ENCODE measurements at regions not wholly inside any gene's neighbourhood (a gene's known extent, or its start where the extent isn't known, plus 50 kb on each side); places are given as distances from the start of the nearest gene placed in this dataset.

DNA sequence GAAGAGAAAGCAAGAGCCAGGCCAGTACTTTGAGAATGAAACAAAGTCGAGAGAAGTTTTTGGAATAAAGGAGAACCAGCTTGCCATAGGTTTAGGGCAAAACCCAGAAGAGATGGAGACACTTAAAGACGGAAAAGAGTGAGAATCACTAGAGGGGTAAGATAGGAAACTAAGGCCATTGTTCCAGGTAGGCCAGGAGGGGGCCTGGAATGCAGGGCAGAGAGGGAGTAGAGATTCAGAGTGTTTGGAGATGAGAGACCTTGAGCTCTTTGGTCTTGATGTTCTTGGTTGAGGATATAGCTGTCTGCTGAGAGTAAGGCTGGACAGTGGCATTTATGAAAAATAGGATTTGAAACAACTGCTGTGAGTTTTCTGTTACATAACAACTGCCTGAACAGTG is 263.3 kb upstream of the POU2AF2 start:
- no peak for DNase-seq (ENCODE audit: low spot score)

DNA sequence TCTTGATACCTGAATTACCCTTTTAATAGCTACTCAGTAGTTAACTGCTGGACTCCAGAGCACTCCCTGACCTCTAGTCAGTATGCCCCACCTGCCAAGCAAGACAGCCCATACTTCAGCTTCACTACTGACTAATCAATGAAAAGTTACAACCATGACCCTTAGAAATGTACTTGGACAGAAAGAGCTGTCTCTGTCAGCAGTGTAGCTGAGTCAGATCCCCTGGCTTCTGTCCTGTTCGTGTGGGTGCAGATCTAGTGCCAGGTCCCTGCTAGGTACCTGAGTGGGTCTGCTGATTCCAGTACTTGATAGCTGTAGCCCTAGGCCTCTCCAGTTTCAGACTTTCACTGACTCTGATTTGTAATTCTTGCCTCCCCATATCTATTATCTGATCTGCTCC is 265.8 kb upstream of the POU2AF2 start:
- DNase-seq (ENCODE audit: low spot score), result no peak

DNA sequence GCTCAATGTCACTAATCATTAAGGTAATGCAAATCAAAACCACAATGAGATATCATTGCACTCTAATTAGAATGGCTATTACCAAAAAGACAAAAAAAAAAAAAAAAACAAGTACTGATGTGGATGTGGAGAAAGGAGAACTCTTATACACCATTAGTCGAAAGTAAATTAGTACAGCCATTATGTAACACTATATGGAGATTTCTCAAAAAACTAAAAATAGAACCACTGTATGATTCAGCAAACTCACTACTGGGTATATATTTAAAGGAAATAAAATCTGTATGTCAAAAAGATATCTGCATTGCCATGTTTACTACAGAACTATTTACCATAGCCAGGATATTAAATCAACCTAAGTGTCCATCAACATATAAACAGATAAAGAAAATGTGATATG is 265.4 kb upstream of the ARHGAP20 start:
- DNase-seq (ENCODE audit: low spot score), result no peak

DNA sequence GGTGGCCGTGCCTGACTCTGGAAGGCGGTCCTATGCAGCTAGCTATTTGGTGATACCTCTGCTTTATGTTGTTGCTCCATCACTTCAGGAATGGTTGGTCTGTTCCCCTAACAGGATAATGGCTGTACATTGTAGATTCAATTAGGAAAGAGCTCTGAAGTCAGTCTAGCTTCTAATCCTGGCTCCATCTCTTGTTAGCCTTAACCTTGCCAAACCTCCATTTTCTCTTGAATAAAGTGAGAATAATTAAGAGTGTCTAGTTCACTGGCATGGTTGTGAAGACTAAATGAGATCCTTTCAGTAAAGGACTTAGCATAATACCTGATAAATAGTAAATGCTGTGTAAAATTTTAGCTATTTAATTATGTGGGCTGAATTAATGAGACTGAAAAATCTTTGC is 262.5 kb upstream of the ARHGAP20 start:
- DNase-seq (ENCODE audit: low spot score), result no peak

DNA sequence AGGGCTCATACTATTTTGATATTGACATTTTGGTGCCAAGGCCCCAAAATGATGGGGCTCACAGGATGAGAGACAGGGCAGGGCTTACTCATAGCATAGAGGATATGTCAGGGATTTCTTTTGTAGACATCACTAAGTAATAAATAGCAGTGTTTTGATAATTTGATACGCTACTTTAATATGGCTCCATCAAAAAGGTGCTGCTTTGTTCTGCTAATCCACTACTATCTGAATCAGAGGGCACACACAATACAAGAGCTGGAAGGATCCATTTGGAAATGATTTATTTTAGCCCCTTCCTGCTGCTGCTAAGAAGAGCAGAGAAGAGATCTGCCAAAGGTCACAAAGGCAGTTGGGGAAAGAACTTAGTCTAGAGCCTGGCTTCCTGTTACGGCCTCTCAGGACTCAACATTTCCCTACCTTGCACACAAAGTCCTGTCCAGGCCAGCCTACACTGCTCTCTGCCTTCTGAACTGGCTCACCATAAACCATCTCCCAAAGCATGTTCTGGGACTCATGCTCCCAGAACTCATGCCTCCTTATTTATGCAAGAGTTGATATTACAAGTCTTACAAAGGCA is 261.3 kb upstream of the ARHGAP20 start:
- DNase-seq (ENCODE audit: low spot score), result no peak

DNA sequence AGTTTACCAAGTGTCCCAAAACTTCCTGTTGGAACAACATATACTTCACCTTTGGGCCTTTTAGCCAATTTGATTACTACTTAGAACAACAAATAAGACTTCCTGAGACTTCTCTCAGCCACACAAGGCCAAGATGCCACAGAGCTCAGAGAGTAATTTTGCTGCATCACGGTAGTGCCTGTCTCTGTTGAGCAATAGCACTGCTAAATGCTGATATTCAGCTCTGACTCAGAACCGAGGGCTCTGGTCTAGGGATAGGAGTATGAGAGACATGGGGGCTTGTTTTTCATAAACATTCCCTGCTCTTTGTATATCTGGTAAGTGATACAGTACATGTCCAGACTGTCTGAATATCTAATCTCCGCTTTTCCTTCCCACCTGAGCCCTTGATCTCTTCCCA is 260.4 kb upstream of the ARHGAP20 start:
- DNase-seq (ENCODE audit: low spot score), result peak; percentile 38

DNA sequence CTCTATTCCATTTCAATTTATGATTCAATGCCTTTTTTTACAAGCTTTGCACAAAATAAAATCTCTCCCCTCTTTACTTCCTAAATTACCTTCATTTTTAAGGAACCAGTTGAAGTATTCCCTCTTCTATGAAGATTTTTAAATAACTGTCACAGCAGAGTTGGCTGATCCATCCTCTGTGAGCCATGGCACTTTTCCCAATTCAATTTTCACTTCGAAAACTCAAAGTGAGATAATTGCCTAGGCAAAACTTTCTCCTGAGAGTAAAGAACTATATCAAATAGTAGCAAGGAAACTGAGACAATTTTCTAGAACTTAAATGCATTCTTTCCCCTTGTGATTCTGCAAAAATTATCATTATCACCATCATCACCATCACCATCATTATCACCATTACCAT is 259.9 kb upstream of the ARHGAP20 start:
- DNase-seq (ENCODE audit: low spot score), result no peak

DNA sequence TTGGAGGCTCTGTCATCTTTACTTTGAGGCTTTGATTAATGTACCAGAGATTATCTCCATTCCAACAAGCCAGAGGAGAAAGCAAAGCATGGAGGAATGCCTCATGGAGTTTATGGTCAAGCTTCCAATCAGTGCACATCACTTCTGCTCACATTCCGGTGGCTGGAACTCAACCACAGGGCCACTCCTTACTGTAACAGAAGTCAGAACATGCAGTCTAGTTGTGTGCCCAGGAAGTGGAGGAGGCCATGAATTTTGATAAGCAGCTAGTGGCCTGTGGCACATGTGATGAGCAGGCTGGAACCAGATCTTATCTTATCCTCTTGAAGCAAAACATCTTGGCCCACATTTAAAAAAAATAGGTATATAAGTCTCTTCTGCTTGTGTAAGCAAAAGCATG is 258.9 kb upstream of the ARHGAP20 start:
- DNase-seq (ENCODE audit: low spot score), result peak; percentile 23

DNA sequence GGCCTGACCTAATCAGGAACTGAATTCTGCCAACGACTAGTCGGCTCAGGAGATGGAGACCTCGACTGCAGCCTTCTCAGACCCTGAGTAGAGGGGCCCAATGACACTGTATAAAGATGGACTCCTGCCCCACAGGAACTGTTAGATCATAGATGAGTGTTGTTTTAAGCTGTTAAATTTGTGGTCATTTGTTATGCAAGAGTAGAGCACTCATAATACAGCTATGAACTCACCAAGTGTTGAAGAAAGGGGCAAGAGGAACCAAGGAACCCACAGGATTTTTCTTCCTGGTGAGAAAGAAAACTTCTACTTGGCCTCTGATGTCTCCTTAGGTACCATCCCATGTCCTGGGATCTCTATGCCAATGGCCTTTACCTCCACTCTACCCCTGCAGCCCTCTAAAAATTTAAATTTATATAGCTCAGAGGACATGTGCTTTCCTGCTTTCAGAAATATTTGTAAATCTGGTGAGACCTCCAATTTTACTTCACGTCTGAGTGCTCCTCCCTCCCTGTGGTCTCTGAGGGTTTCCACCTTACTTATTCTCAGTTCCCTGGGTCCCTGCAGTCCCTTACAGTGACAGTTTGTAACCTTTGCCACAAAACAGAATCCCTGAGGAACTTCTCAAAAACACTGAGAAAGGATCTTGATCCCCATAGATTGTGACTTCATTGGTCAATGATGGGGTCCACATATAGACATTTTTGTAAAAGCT is 256.3 kb upstream of the ARHGAP20 start:
- DNase-seq (ENCODE audit: low spot score), result no peak

DNA sequence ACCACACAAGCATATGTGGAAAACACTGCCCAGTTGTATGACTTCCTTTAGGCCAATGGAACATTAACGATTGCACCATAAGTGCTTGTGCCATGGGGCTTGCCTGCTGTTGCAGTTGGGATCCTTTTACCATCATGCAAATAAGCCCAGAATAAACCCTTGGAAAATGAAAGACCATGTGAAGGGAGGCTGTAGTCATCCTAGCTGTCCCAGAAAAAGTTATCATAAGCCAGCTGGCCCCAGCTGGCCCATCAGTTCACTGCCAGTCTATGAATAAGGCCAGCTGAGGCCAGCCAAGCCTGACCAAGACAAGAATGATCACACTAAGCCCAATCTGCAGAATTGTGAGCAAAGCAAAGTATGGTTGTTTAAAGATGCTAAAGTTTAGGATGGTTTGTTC is 253.9 kb upstream of the ARHGAP20 start:
- DNase-seq (ENCODE audit: low spot score), result no peak

DNA sequence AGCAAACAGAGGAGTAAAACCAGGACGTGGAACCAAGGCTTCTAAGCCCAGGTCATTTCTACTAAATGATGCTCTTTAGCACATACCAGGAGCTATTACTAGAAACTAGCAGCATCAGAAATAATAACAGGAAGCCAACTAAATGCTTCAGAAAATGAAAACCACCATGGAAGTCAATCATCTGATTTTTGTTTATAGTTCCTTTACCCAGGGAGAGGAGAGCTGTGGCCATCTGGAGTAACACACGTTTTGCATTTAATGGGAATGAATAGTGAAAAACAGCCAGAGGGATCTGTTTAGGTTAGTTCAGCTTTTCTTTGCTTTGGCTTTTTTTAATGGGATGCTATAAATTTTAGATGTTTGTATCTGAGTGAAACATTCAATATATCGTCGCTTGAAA is 250.7 kb upstream of the ARHGAP20 start:
- no peak for DNase-seq (ENCODE audit: low spot score)

DNA sequence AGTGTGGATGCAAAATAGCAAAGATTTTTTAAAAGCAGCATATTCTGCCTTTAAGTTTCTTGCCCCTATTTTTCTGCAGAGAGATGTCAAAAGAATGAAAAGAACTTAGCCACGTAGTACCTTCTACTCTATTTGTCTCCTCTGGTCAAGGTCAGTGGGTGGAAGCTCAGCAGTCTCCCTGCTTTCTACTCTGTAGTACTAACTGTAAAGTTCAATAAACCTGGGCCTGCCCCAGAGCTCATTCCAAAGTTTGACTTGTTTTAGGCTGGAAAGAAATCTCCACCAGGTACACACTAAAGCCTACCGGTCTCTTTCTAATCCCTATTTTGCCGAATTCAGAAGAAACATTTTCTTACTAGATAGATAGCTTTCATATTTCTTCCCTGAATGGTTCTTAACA is 247.9 kb upstream of the ARHGAP20 start:
- DNase-seq (ENCODE audit: low spot score), result no peak

DNA sequence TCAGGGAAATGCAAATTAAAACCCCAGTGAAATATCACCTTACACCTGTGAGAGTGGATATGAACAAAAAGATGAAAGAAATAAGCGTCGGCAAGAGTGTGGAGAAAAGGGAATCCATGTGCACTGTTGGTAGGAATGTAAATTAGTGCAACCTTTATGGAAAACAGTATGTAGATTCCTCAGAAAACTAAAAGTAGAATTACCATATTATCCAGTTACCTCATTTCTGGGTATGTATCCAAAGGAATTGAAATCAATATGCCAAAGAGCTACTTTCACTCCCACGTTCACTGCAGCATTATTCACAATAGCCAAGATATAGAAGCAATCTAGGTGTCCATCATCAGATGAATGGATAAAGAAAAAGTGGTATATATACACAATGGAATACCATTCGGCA is 246.0 kb upstream of the ARHGAP20 start:
- no peak for DNase-seq (ENCODE audit: low spot score)

DNA sequence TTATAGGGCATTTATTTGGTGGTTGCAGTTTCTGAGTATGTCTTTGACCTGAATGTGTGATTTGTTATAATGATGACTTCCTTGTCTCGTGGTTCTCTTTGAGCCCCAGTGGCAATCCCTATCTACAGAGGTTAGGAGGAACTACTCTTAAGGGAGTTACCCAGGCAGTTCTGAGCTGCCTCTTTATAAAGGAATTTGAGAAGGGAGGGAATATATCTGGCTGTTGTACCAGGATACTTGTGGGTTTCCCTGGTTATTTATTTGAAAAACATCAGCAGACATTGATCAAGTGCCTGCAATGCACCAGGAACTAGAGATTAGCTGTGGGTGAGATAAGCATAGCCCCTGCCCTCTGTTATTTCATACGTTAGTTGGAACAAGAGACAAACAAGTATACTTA is 243.5 kb upstream of the ARHGAP20 start:
- DNase-seq (ENCODE audit: low spot score), result no peak

DNA sequence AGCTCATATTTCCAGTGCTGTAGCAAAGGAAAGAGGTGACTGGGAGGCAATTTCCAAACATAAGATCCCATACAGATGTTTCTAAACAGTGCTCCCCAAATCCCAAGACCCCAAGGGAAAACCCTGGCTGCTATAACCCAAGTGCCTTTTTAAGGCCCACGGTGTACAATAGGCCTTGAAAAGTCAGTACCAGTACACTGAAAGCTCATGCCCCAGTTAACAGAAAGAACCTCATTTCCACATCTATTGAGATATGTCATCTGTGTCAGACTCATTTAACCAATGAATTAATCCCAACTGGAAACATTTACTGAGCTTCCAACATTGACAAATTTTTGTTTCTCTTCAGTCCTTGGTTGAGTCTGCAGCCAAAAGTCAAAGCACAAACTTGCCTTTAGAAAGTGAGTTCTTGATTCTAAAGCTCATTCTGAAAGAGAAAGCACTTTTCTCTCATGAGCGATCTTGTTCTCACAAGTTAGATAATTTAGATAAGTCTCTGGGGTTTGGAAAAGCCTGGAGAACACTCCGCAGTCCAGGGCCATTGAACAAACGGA is 239.8 kb upstream of the ARHGAP20 start:
- DNase-seq (ENCODE audit: low spot score), result no peak

DNA sequence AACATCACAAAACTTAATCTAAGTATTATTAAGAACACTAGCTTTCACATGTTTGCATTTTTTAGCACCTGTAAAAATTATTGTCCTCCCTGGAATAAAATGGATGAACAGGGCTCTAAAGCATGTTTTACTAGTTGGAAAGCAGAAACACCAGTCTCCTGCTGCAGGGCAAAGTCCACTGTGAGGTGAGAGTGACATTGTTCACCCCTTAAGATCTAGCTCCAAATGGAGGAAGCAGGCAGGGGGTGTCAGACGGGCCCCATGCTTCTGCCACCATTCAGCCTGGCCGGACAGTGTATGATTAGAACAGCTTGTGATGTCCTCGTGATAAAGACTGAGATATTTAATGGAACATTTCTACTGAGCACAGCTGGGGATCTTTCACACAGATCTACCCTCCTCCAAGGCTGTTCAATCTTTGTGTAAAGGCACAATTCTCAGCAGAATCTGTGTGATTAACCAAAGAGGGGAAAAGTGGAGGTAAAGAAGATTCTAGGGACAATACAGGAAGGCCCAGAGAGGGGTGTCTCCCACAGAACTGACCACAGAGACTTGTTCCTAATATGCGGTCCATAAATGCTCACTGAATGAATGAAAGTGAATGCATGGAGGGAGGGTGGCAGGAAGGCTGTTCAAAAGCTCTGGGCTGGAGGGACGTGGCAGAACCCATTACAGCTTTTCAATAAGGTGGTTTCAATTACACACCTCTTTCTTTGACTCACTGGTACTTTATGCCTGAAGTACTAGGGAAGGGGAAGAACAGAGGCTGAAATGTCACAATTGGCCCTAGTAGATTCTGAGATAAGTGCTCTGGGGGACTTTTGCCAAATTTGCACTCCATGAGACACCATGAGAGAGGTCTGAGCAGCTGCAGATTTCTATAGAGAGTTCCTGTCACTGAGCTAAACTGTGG is 239.1 kb upstream of the ARHGAP20 start:
- DNase-seq (ENCODE audit: low spot score), result no peak

DNA sequence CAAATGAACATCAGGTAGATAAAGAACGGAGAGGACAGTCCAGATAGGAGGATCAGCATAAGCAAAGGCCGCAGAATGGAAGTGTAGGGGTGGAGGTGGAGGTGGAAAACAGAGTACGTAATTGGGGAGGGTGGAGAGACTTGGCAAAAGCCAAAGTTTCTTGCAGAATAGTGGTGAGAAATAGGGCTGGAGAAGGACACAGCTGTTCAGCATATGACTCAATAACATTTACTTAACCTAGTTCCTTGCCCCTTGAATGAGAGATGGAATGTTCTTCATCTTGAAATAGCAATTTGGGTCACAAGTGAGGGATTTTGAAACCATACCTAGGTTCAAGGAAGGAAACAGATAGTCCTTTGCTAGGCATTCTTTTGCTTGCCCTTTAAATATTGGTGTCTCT is 235.9 kb upstream of the ARHGAP20 start:
- DNase-seq (ENCODE audit: low spot score), result no peak

DNA sequence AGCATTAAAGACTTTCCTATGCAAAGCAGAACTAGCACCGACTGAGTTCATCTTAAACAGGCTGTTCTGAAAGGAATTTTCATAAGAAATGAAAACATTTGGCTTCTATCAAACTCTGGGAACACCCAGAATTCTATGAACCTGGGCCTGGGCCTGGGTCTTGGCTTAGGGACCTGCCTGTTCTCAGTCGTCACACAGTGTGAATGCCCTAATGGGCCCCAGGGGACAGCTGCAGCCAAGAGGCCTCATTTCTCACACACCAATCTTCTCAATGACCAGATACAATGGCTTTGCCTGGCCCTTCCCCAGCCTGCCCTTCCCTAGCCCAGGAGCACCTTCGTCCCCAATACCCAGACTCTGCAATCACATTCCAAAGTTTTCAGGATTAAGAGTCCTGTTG is 234.9 kb upstream of the ARHGAP20 start:
- DNase-seq (ENCODE audit: low spot score), result no peak

DNA sequence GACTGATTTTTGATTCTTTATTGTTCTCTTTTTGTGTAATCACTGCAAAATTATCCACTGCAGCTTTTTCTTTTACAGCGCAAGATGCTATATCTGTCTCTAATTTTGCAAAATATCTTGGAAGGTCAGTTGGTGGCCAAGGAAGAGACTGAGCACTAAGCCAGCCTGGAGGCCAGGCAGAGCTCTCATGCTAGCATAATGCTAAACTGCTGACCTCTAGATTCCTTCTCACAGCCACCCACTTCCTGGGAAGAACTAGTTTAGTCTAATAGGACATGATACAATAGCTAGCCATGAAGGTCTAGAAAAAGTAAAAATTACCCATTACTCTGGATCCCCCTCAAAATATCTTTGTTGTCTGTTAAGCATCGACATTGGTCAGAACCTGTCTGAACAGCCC is 227.2 kb upstream of the ARHGAP20 start:
- no peak for DNase-seq (ENCODE audit: low spot score)

DNA sequence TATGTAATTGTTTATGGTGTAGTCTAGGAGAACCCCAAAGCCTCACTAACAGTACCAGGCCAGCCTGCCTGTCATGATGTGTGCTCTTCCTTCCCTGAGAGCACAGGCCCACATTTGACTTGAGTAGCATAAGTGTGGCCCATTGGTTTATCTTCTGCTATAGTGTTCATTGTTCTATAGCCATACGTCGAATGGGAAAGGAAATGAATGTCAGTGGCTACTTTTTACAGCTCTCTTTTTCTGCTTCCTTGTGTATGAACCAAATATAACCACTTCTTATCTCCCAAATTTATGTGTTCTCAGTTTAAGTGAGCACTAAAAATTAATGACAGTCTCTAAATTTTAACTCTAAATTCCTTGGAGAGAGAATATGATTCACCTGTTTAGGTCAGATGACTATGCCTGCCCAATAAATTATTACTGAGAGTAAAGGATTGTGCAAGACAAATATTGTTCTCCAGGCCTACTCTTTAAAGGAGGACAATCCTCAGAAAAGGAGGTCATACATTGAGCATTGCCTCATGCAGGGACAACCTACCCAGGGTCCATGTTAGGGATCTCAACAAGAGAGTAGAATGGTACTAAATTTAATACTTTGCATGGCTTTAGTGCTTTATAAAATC is 222.9 kb upstream of the ARHGAP20 start:
- no peak for DNase-seq (ENCODE audit: low spot score)

DNA sequence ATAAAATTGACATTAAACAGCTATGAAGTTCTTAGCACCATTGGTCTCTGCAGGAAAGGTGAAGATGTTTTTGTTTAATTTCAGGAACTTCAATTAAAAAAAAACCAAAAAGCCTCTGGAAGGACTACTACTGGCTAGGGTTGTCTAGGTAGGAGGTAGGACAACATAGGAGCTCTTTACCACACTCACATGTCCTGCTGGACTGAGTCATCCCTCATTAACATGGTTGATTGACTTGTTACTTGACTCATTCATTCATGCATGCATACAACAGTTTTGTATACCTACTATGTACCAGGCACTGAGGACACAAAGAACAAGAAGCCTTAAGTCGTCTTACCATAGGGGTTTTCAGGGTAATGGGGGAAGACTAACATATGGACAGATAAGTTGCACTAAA is 216.9 kb upstream of the ARHGAP20 start:
- DNase-seq (ENCODE audit: low spot score), result no peak

DNA sequence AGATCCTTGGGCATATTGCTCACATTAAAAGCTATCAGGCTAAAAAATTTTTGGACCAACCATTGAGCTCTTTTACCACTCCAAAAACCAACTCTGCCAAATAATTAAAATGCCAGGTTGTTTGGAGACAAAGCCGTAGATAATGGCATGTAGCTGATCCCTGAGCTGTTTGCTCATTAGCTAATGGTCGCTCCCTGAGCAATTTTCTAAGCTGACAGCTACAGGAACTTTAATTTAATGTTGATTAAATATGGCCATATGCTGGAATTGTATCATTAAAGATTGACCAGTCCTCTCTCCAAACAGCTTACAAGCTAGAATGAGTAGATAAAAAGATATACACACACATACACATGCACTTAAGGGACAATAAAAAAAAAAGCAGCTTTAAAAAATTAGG is 216.2 kb upstream of the ARHGAP20 start:
- DNase-seq (ENCODE audit: low spot score), result no peak
